DOHH2 (cell line): ENCODE measurements at regions not wholly inside any gene's neighbourhood (a gene's known extent, or its start where the extent isn't known, plus 50 kb on each side); places are given as distances from the start of the nearest gene placed in this dataset.
A peak's percentile ranks its signal among the peaks of the same experiment; 100 is the strongest.

Experiments
- H3F3A ChIP-seq: fragments of 200-600 bp; sonication (generic), shearing (Covaris generic); 2 replicates; pipeline ENCODE4 v1.6.0; 2016; ENCODE audit warnings: antibody characterized with exemption, mild to moderate bottlenecking; ENCODE audit not compliant: control insufficient read depth, insufficient read depth
- H3K27ac ChIP-seq: fragments of 200-600 bp; sonication (generic); 2 replicates; pipeline ENCODE4 v1.5.1; 2014; ENCODE audit warnings: low read depth, mild to moderate bottlenecking, low read length, moderate library complexity
- H3K27me3 ChIP-seq: fragments of 200-600 bp; sonication (generic); 2 replicates; pipeline ENCODE4 v1.6.1; 2014; ENCODE audit warnings: mild to moderate bottlenecking, low read length, mixed read lengths; ENCODE audit not compliant: control insufficient read depth
- H3K36me3 ChIP-seq: fragments of 200-600 bp; sonication (generic); 2 replicates; pipeline ENCODE4 v1.6.1; 2014; ENCODE audit warnings: mild to moderate bottlenecking, low read length, moderate library complexity, mixed read lengths; ENCODE audit not compliant: control insufficient read depth
- H3K4me1 ChIP-seq: fragments of 200-600 bp; sonication (generic); 2 replicates; pipeline ENCODE4 v1.6.1; 2014; ENCODE audit warnings: mild to moderate bottlenecking, low read length, mixed read lengths; ENCODE audit not compliant: control insufficient read depth
- H3K4me2 ChIP-seq: fragments of 200-600 bp; sonication (generic); 2 replicates; pipeline ENCODE4 v1.6.0; 2014; ENCODE audit warnings: mild to moderate bottlenecking, low read length, moderate library complexity
- H3K4me3 ChIP-seq: fragments of 200-600 bp; sonication (generic); 2 replicates; pipeline ENCODE4 v1.5.1; 2014; ENCODE audit warnings: mild to moderate bottlenecking, low read length, mixed read lengths
- H3K79me2 ChIP-seq: fragments of 200-600 bp; sonication (generic); 2 replicates; pipeline ENCODE4 v1.6.1; 2014; ENCODE audit warnings: mild to moderate bottlenecking, low read length, mixed read lengths; ENCODE audit not compliant: control insufficient read depth
- H3K9me2 ChIP-seq: fragments of 200-600 bp; sonication (generic); replicated peaks from 2 replicates; pipeline ENCODE4 v1.6.1; 2014; ENCODE audit warnings: mild to moderate bottlenecking, low read length, mixed read lengths; ENCODE audit not compliant: control insufficient read depth
- H3K9me3 ChIP-seq: fragments of 200-600 bp; sonication (generic); 2 replicates; pipeline ENCODE4 v1.6.1; 2014; ENCODE audit warnings: antibody characterized with exemption, low read length, mixed read lengths; ENCODE audit not compliant: control insufficient read depth, insufficient read depth
- H4K20me1 ChIP-seq: fragments of 200-600 bp; sonication (generic); 2 replicates; pipeline ENCODE4 v1.6.0; 2014; ENCODE audit warnings: low read depth, mild to moderate bottlenecking, antibody characterized with exemption, low read length, moderate library complexity; ENCODE audit not compliant: control insufficient read depth, insufficient read depth
- CTCF ChIP-seq: fragments of 200-600 bp; sonication (generic); IDR thresholded peaks from one replicate; pipeline ENCODE4 v1.5.1; 2014; ENCODE audit warnings: antibody characterized with exemption, mild to moderate bottlenecking, low read depth, low read length; ENCODE audit not compliant: poor library complexity, severe bottlenecking
- EZH2phosphoT487 ChIP-seq: fragments of 200-600 bp; sonication (generic); IDR thresholded peaks from 2 replicates; pipeline ENCODE4 v1.6.1; 2017; ENCODE audit warnings: borderline replicate concordance, mild to moderate bottlenecking, antibody characterized with exemption, low read length, moderate library complexity, mixed read lengths

- no peak overlapping the region for H3K4me2 ChIP-seq
- H3K9me3 ChIP-seq = no peaks in the 10 kb centered on the region
- H3K79me2 ChIP-seq = no peaks in the 10 kb centered on the region
- peaks cover 8% of the 10 kb centered on the region; the same call in 1 of the 2 replicates for H3K27me3 ChIP-seq
- TF ChIP-seq CTCF (no peak), EZH2phosphoT487 (no peak)
- no peaks in the 10 kb centered on the region for H3F3A ChIP-seq
- H3K27ac ChIP-seq = no peak overlapping the region
- no peaks in the 10 kb centered on the region for H3K4me1 ChIP-seq
- no peaks in the 10 kb centered on the region for H3K36me3 ChIP-seq
- H3K9me2 ChIP-seq = no peaks in the 10 kb centered on the region
- no peak overlapping the region for H3K4me3 ChIP-seq
- H4K20me1 ChIP-seq = no peaks in the 10 kb centered on the region
Measured at GRCh38 chr18:60675801-60676200, 303.2 kb upstream of the MC4R start.

- Histone ChIP-seq H3K27me3 (peaks cover 8% of the 10 kb centered on the region; the same call in 1 of the 2 replicates), H4K20me1 (no peaks in the 10 kb centered on the region), H3K4me3 (no peak overlapping the region), H3F3A (no peaks in the 10 kb centered on the region), H3K4me1 (no peaks in the 10 kb centered on the region), H3K79me2 (no peaks in the 10 kb centered on the region), H3K27ac (no peak overlapping the region), H3K36me3 (no peaks in the 10 kb centered on the region), H3K4me2 (no peak overlapping the region), H3K9me3 (no peaks in the 10 kb centered on the region), H3K9me2 (no peaks in the 10 kb centered on the region)
- TF ChIP-seq EZH2phosphoT487 (no peak), CTCF (no peak)
Measured at GRCh38 chr18:60676815-60677214, 304.2 kb upstream of the MC4R start.

GRCh38 chr18:60684843-60685513, 312.4 kb upstream of the MC4R start:
- H4K20me1 ChIP-seq = no peaks in the 10 kb centered on the region
- TF ChIP-seq CTCF = peak; percentile 72
- no peak for TF ChIP-seq EZH2phosphoT487
- H3F3A ChIP-seq = no peaks in the 10 kb centered on the region
- H3K4me3 ChIP-seq = no peak overlapping the region
- H3K9me2 ChIP-seq = no peaks in the 10 kb centered on the region
- H3K36me3 ChIP-seq = no peaks in the 10 kb centered on the region
- no peaks in the 10 kb centered on the region for H3K79me2 ChIP-seq
- H3K27ac ChIP-seq = no peak overlapping the region
- H3K4me2 ChIP-seq = no peak overlapping the region
- no peaks in the 10 kb centered on the region for H3K4me1 ChIP-seq
- H3K27me3 ChIP-seq = no peaks in the 10 kb centered on the region
- no peaks in the 10 kb centered on the region for H3K9me3 ChIP-seq
